22Rv1 (cell line): ENCODE measurements at regions not wholly inside any gene's neighbourhood (a gene's known extent, or its start where the extent isn't known, plus 50 kb on each side); places are given as distances from the start of the nearest gene placed in this dataset.

Source experiments
- CTCF ChIP-seq: fragments of 450-650 bp; IDR thresholded peaks from 2 replicates; pipeline ENCODE4 v1.5.1; 2017; ENCODE audit warnings: mild to moderate bottlenecking
- ZFX ChIP-seq: fragments of 450-650 bp; IDR thresholded peaks from 2 replicates; pipeline ENCODE4 v1.6.1; 2017; ENCODE audit warnings: antibody characterized with exemption, borderline replicate concordance

- TF ChIP-seq CTCF (no peak), ZFX (no peak)
Measured at GRCh38 chr1:5351366-5351765, 640.9 kb downstream of the NPHP4 start.
